SW480 (cell line): ENCODE measurements at regions not wholly inside any gene's neighbourhood (a gene's known extent, or its start where the extent isn't known, plus 50 kb on each side); places are given as distances from the start of the nearest gene placed in this dataset.

Experiments
- DNase-seq: peaks from one replicate; pipeline ENCODE4 v3.0.0-alpha.2; 2016; ENCODE audit warnings: low spot score

DNA sequence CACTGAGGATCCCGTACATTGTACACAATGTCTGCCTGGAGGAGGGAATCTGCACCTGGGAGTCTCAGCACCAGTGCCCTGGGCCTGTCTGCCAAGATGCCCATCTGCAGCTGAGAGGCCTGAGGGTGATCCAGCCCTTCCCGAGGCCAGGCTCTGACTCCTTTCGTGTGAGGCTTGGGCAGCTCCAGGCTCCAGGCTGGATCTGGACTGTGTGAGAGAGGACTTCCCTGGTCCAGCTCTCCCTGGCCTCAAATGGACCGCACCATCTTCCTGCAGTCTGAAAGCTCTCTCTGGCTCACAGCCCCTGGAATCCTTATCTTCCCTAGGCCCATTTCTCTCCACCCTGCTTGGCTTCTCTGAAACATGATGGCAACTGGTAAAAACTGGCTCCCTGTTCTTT lies 324.6 kb downstream of the DYSF start:
- no peak for DNase-seq

DNA sequence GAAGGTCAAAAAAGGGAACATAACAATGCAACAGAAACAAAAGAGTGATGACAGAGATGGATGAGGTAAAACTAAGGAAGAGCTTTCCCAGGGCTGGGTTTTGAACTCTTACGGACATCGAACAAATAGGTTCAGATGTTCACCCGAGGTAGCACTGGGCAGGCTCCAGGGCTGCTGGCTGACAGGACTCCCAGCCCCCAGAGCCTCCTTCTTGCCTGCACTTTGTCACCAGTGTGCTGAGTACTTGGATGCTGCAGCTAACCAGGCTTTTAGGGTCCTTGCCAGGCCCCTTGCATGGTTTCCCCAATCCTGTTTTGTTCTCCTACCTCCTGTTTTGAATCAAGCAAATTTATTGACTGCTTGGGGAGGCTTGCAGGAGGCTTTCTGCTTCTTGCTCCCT lies 322.9 kb downstream of the DYSF start:
- DNase-seq = no peak

DNA sequence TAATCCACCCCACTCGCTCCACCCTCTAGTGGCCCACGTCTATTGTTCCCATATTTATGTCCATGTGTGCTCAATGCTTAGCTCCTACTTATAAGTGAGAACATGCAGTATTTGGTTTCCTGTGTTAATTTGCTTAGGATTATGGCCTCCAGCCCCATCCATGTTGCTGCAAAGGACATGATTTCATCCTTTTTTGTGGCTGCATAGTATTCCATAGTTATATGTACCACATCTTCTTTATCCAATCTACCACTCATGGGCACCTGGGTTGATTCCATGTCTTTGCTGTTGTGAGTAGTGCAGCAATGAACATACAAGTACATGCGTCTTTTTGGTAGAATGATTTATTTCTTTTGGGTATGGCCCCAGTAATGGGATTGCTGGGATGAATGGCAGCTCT lies 319.9 kb downstream of the DYSF start:
- DNase-seq = no peak

DNA sequence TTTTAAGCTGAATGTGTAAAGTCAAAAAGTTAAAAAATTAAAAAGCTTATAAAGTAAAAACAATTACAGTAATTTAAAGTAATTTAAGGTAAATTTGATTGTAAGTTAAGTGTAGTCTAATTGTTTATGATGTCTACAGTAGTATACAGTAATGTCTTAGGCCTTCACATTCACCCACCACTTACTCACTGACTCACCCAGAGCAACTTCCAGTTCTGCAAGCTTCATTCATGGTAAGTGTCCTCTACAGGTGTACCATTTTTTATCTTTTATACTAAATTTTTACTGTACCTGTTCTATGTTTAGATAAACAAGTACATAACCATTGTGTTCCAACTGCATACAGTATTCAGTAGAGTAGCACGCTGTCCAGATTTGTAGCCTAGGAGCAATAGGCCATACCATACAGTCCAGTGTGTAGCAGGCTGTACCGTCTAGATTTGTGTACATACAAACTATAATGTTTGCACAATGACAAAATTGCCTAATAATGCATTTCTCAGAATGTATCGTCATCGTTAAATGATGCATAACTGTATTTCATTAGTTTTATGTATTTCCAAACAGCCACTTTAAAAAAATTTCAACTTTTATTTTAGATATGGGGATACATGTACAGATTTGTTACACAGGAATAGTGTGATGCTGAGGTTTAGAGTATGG lies 319.3 kb downstream of the DYSF start:
- DNase-seq = no peak

DNA sequence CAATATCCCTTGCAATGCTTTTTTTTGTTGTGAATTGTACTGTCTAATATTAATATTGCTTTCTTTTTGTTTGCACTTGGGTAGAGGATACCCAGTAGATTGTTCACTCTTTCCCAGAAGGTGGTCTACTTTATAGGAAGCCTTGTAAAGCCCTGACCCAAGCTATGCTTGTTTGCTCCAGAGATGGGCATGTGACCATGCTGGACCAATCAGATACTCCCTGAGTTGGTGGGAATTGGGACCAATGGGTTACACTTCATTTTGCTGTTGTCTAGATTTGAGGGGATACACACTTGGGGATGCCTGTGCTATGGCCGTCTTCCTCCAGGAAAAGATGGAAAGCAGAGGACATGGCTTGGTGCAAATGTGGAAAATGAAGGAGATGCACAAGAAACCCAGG lies 314.3 kb downstream of the DYSF start:
- no peak for DNase-seq

DNA sequence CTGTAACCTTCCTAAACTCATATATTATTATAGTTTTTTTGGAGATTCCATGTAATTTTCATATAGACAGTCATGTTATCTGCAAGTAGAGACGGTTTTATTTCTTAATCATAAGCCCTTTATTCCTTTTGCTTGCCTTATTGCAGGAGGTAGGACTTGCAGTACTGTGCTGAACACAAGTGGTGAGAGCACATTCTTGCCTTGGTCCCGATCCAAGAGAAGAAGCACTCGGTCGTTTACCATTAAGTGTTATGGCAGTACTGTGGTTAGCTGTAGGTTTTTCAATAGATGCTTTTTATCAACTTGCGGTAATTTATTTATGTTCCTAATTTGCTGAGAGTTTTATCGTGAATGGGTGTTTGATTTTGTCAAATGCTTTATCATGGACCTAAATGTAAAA lies 305.7 kb downstream of the DYSF start:
- no peak for DNase-seq

DNA sequence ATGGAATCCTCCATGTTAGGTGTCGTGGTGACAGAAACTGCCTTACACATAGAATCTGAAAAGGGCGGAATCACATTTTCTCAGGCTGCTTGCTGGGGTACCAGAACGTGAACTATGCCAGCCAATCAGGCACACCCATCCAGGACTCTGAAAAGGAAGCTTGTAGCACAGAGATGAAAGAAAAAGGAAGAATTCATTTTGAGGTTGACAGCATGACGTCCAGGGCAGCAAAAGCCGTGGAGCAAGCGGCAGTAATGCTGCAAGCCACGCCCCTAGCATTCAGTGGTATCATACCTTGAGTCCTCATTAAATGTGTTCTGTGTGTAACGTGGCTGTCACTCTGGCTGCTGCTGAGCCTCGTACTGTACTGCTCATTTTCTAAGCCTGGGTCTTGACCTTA lies 304.0 kb downstream of the DYSF start:
- peak; percentile 37 for DNase-seq

DNA sequence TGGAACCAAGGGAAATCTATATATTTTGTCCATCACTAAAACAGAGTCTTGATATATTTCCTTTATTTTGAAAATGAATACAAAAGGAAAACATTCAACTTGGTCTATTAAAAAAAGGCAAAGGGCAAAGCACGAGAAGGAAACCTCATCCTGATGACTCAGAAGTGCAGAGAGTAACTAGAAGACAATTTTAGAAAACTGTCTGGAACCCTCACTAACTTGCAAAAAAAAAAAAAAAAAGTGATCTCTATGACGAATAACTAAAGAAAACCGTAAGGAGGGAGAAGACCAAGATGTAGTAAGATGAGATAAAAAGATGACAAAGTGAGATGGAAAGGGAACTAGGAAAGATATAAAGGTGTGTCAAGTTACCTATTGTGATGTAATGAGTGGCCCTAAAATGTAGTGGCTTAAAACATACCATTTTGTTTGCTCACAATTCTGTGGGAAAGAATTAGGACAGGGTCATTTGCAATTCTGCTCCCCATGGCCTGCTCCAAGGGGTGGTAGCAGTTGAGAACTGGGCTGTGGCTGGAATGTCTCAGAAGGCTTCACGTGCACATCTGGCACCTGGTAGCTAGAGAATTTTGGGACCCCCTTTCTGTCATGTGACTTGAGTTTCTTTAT lies 303.0 kb downstream of the DYSF start:
- DNase-seq = no peak

DNA sequence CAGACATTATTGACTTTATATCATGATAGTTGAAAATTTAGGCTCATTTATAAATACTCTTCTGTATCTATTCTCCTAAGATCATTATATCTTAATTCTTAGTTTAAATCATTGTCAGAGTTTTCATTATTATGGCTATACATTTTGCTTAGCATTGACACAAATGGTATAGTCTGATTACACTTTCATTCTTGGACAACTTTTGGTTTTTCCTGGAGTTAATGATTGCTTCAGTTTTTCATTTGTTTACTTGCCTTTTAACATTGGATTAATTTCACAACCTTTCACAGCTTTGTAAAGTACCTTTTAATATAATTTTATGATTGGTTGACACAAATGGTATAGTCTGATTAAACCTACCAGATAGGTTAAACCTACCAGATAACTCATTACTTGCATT lies 298.2 kb downstream of the DYSF start:
- no peak for DNase-seq

DNA sequence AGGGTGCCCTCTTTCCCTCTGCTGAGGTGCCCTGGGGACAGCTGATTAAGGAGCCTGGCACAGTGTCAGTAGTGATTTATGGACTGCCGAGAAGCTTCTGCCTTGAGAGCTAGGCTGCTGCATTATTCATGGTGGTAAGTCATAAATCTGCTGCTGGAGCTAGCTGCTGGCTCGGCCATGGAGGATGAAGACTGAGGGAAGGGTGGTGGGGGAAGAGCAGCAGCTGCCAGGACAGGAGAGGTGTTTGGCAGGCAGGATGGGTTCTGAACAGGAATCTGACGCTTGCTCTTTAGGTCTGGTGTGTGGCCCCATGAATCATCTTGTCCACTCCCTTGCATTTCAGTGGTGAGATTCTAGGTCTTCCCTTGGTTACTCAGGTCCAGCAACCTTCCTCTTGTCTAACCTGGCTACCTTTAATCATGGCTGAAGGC lies 296.3 kb downstream of the DYSF start:
- no peak for DNase-seq

DNA sequence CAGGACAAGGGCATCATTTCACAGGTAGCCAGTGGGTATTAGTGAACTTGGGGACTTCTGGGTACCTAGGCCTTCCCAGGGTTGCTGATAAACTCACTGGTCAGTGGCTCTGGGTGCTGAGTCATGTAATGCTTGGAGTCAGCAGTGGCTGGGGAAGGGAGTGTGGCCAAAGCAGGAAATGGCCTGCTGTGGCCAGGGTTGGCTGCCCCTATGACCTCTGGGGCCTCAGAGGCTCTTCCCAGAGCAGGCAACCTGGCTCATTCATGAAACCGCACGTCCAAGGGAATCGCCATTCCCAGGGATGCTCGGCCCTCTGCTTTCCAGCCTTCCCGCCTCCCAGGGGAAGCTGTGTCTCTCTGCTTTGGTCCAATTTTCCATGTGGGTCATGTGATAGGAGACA lies 294.9 kb downstream of the DYSF start:
- peak; percentile 11 for DNase-seq

DNA sequence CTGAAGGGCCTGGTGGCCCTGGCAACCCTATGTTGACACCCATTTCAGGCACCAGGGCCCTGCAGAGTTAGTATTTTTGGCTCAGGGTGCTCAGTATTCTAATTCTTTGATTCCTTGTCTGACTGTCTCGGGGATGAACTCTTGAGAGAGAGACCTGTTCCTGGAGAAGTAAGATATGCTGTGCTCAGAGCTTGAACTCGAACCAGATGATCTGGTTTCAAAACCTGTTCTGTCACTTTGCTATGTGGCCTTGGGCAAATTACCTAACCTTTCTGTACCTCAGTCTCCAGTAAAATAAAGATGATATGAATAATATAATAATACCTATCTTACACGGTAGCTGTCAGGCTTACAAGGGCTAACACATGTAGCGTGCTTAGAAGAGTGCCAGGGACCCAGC lies 294.2 kb downstream of the DYSF start:
- DNase-seq = no peak

DNA sequence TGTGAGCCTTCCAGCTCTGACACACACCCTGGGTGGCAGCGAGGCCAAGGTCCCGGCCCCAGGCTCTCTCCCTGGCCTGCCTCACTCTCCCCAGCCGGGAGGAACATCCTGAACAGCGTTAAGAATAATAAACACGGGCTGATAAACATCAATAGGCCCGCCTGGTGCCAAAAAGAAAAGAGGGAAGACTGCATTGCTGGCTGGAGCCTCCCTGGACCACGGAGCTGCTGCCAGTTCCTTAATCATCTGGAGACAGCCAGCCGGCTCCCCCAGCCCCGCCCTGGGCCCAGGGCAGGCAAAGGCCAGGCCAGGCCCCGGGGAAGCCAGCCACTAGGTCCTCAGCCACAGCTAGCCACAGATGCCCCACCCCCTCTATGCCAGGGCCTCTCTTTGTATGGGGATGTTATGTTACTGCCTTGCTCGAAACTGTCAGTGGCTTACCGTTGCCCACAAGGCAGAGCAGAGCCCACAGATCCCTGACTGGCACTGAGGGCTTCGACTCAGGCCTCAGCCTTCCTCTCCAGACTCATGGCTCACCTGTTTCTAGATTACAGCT lies 293.7 kb downstream of the DYSF start:
- DNase-seq = peak; percentile 58

DNA sequence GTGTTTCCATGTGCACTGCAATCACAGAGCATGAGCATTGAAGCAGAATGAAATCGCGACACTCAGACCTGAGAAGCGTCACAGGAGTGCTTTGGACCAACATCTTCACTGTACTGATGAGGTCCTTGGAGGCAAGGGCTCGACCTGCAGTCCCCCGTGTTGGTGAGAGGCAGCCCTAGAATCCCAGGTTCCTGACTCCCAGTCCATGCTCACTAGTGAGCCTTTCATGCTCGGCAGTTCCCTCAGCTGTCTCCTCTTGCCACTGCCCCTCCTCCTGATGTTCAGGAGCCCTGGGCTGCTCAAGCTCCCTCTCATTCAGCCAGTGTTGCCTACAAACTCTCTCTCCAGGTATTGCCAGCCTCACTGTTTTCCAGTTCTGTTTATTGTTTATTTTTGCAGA lies 291.4 kb downstream of the DYSF start:
- no peak for DNase-seq

DNA sequence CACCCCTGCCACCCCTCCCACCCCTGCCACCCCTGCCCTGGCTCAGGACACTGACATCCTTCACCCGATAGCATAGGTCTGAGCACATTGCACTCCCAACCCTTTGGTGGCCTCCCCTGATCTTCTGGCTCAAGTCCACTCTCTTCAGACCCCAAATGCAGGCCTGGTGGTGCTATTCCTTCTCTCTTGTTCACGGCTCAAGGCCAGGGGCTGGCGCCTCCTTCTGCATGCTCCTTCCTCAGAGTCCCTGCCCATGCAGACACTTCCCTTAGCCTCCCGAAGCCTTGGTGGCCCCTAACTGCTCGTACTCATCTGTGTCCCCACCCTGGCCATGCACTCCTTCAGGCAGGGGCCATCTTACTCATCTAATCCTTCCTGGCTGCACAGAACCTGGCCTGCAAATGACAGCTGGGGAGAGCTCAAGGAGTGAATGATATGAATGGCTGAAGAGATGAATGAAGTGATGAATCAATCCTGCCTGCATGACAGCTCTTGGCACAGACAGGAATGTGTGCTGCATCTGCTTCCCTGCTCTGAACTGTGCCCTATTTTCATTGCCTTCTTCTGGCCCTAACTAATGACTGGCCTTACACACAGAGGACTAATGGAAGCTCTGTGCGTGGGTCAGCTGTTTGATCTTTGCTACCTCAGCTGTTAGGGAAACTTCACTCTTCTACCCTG lies 290.8 kb downstream of the DYSF start:
- peak; percentile 18 for DNase-seq

DNA sequence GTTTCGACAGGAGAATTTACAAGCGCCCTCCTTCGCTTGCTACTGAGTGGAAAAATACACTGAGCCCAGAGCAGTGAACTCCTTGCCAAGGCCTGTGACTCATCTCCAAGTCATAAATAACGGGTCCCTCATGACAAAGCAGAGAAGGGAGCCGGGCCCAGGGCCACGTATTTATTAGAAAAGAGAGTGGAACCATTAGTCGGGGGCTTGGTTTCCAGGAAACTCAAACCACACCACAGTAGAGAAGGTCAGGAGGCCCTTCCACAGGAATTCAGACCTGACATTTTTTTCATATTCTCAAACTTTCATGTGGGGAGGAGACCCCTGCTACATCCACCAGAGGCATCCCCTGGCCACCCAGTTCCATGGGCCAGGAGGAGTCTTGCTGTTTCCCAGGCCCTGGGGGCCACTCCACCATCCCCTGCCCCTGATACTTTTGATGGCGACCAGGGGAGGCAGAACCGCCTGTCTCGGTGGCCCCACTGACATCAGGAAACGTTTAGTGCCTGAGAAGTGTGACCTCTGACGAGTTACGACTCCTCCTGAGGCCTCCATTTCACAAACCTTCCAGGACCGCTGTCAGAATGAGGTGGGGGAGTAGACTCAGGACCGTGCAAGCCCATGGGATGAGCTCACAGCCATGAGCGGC lies 289.7 kb downstream of the DYSF start:
- peak; percentile 72 for DNase-seq

DNA sequence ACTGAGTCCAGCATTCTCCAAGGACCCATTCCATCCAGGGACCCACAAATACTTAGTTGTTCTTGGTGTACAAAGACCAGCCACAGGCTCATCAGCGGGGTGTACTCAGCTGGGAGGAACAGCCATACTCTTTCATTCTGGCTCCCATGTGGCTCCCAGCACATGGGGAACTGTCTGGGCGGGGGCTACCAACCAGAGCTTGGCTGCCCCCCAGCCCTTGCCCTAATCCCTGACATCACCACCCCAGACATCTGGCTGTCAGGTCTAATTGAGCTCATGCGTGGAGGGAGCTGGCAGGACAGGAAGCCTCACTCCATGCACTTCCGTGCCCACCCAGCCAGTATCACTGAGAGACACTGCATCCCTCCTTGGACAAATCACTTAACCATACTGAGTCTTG lies 283.6 kb downstream of the DYSF start:
- DNase-seq = no peak

DNA sequence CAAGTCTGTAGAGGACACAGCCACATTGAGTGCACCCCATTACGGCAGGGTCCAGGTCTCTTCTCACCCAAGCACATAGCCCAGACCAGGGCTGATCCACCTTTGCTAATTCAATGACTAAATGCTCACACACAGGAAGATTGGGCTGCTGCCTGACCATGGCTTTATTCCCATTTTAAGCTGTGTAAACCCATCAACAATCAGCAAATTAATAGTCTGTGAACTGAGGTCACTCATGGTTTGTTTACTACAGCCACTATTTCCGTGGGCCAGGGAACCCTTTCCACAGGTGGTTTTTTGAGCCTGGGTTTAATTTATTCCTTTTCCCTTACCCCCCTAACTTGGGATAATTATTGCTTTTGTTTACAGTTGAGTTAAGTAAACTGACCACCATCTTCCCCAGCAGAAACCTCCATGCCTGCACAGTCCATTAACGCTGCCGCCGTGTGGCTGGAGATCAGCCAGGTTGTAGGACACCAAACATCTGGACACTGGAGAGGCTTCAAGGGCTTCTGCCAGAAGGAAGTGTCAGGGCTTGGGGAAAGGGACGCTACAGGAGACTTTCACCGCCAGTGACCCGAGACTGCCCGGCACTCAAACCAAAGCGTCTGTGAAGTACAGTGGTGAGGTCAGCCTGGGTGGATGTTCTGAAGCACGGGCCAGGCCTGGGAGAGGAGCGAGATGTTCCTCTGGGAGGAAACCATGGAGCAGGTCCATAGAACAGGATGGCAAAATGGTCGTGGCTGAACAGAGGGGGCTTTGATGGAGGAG lies 282.9 kb downstream of the DYSF start:
- no peak for DNase-seq
